22Rv1 (cell line): ENCODE measurements at regions not wholly inside any gene's neighbourhood (a gene's known extent, or its start where the extent isn't known, plus 50 kb on each side); places are given as distances from the start of the nearest gene placed in this dataset.

ENCODE experiments used
- H3K27ac ChIP-seq: fragments of 450-650 bp; 2 replicates; pipeline ENCODE4 v1.5.1; 2017
- CTCF ChIP-seq: fragments of 450-650 bp; IDR thresholded peaks from 2 replicates; pipeline ENCODE4 v1.5.1; 2017; ENCODE audit warnings: mild to moderate bottlenecking
- ZFX ChIP-seq: fragments of 450-650 bp; IDR thresholded peaks from 2 replicates; pipeline ENCODE4 v1.6.1; 2017; ENCODE audit warnings: antibody characterized with exemption, borderline replicate concordance

GRCh38 chr2:88248280-88248828 is 78.2 kb downstream of the THNSL2 start:
- TF ChIP-seq CTCF (no peak), ZFX (no peak)
- no peak overlapping the region for H3K27ac ChIP-seq

GRCh38 chr2:88247531-88247930 is 77.4 kb downstream of the THNSL2 start:
- TF ChIP-seq ZFX = no peak
- TF ChIP-seq CTCF = no peak
- no peak overlapping the region for H3K27ac ChIP-seq

- H3K27ac ChIP-seq = no peak overlapping the region
- TF ChIP-seq ZFX (no peak), CTCF (no peak)
These were observed 75.0 kb downstream of the THNSL2 start for GRCh38 chr2:88245109-88245508.

- no peak overlapping the region for H3K27ac ChIP-seq
- TF ChIP-seq CTCF (no peak), ZFX (no peak)
These were observed 69.6 kb downstream of the THNSL2 start for GRCh38 chr2:88239781-88240180.

GRCh38 chr2:88236666-88237065 is 66.5 kb downstream of the THNSL2 start:
- TF ChIP-seq ZFX (no peak), CTCF (no peak)
- no peak overlapping the region for H3K27ac ChIP-seq
